ENCODE measurements at regions not wholly inside any gene's neighbourhood (a gene's known extent, or its start where the extent isn't known, plus 50 kb on each side); places are given as distances from the start of the nearest gene placed in this dataset.

- no peak for TF ChIP-seq CTCF (IDR thresholded peaks at IDR 0.05)
- no peak for TF ChIP-seq SMC3 (IDR thresholded peaks at IDR 0.05; ENCODE audit: low read depth, low read length)
- TF ChIP-seq RAD21 (IDR thresholded peaks at IDR 0.05; ENCODE audit: low read length), result no peak
- TF ChIP-seq POLR2AphosphoS5 (IDR thresholded peaks at IDR 0.05; ENCODE audit: low read depth, low read length), result no peak
- no peak for TF ChIP-seq RFX5 (IDR thresholded peaks at IDR 0.05; ENCODE audit: low read length)
- TF ChIP-seq, protein P1, sequence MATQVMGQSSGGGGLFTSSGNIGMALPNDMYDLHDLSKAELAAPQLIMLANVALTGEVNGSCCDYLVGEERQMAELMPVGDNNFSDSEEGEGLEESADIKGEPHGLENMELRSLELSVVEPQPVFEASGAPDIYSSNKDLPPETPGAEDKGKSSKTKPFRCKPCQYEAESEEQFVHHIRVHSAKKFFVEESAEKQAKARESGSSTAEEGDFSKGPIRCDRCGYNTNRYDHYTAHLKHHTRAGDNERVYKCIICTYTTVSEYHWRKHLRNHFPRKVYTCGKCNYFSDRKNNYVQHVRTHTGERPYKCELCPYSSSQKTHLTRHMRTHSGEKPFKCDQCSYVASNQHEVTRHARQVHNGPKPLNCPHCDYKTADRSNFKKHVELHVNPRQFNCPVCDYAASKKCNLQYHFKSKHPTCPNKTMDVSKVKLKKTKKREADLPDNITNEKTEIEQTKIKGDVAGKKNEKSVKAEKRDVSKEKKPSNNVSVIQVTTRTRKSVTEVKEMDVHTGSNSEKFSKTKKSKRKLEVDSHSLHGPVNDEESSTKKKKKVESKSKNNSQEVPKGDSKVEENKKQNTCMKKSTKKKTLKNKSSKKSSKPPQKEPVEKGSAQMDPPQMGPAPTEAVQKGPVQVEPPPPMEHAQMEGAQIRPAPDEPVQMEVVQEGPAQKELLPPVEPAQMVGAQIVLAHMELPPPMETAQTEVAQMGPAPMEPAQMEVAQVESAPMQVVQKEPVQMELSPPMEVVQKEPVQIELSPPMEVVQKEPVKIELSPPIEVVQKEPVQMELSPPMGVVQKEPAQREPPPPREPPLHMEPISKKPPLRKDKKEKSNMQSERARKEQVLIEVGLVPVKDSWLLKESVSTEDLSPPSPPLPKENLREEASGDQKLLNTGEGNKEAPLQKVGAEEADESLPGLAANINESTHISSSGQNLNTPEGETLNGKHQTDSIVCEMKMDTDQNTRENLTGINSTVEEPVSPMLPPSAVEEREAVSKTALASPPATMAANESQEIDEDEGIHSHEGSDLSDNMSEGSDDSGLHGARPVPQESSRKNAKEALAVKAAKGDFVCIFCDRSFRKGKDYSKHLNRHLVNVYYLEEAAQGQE (IDR thresholded peaks at IDR 0.05; ENCODE audit: low read depth, low read length), result no peak
- TF ChIP-seq GATA2 (CRISPR knock-in tag; IDR thresholded peaks at IDR 0.05), result no peak
- TF ChIP-seq EP300 (IDR thresholded peaks at IDR 0.05; ENCODE audit: borderline replicate concordance in 1 of 2, low read depth in 1 of 2, low read length in 1 of 2), result no peak
- no peak for TF ChIP-seq SIN3A (IDR thresholded peaks at IDR 0.05; ENCODE audit: borderline replicate concordance, low read depth, low read length)
- TF ChIP-seq TAF1 (IDR thresholded peaks at IDR 0.05; ENCODE audit: borderline replicate concordance, low read depth, low read length), result no peak
- TF ChIP-seq TEAD4 (IDR thresholded peaks at IDR 0.05; ENCODE audit: borderline replicate concordance, insufficient read depth), result no peak
- TF ChIP-seq CHD2 (IDR thresholded peaks at IDR 0.05; ENCODE audit: low read length, partially characterized antibody), result no peak
- TF ChIP-seq EZH2phosphoT487 (IDR thresholded peaks at IDR 0.05; ENCODE audit: borderline replicate concordance, low read depth), result no peak
Observed at GRCh38 chrX:13147733-13148132, 103.3 kb upstream of the FAM9C start.
